ENCODE measurements at regions not wholly inside any gene's neighbourhood (a gene's known extent, or its start where the extent isn't known, plus 50 kb on each side); places are given as distances from the start of the nearest gene placed in this dataset.

DNA sequence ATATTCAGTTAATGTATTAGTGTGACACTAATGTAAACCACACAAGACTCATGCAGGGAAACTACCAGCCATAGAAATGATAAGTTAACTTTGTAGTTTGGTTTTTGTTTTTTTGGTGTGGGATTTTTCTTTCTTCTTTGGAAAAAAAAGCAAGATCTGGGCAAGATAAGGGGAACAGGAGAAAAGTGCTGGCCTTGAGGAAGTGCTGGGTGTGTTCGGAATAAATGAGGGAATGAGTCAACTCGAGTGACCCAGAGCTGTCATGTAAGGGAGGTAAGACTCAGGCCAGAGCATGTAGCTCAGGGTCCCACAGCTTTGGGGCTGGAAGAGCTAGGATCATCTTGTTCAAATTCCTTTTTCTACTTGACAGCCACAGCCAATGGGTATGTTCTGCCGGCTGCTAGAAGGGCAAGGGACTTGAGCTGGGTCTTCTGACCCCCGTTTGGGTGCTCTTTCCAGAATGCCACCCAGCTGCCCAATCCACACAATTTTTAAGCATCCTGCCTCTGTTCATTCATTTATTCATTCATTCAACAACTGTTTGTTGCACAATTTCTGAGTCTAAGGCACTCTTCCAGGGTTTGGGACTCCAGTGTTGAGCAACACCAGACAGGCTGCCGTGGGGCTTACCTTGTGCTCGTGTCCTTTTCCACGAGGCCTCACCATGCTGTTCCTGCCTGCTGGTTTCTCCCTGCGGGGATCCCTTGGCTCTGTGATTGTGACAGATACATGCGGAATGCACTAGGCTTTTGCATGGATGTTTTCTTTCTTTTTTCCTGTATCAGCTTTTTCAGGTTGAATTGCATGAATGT, 54.5 kb downstream of the CLDN34 start:
- H4K20me1 ChIP-seq (ENCODE audit: insufficient read depth, low read length) = no peaks in the 10 kb centered on the region
- H3K9me3 ChIP-seq (ENCODE audit: low read length) = no peaks in the 10 kb centered on the region
- TF ChIP-seq, protein P1, sequence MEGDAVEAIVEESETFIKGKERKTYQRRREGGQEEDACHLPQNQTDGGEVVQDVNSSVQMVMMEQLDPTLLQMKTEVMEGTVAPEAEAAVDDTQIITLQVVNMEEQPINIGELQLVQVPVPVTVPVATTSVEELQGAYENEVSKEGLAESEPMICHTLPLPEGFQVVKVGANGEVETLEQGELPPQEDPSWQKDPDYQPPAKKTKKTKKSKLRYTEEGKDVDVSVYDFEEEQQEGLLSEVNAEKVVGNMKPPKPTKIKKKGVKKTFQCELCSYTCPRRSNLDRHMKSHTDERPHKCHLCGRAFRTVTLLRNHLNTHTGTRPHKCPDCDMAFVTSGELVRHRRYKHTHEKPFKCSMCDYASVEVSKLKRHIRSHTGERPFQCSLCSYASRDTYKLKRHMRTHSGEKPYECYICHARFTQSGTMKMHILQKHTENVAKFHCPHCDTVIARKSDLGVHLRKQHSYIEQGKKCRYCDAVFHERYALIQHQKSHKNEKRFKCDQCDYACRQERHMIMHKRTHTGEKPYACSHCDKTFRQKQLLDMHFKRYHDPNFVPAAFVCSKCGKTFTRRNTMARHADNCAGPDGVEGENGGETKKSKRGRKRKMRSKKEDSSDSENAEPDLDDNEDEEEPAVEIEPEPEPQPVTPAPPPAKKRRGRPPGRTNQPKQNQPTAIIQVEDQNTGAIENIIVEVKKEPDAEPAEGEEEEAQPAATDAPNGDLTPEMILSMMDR (IDR thresholded peaks at IDR 0.05; ENCODE audit: low read length) = no peak
- no peak for TF ChIP-seq EZH2 (IDR thresholded peaks at IDR 0.05; ENCODE audit: borderline replicate concordance, low read length)
- no peak overlapping the region for H3K9ac ChIP-seq (ENCODE audit: low read length)
- no peaks in the 10 kb centered on the region for H3K36me3 ChIP-seq (ENCODE audit: insufficient read depth, low read length)
- H3K79me2 ChIP-seq (ENCODE audit: insufficient read depth, low read length) = no peaks in the 10 kb centered on the region
- no peaks in the 10 kb centered on the region for H3K9me2 ChIP-seq (ENCODE audit: low read depth, low read length)
- no peaks in the 10 kb centered on the region for H3K27me3 ChIP-seq (ENCODE audit: insufficient read depth, low read length)
- H3K4me3 ChIP-seq (ENCODE audit: low read depth, low read length, poor library complexity, severe bottlenecking) = no peak overlapping the region
- no peak overlapping the region for H2AFZ ChIP-seq (ENCODE audit: low read length)
- no peaks in the 10 kb centered on the region for H3F3A ChIP-seq (ENCODE audit: insufficient read depth, low read length)
- H3K27ac ChIP-seq (ENCODE audit: low read depth, low read length, poor library complexity, severe bottlenecking) = no peak overlapping the region
- H3K4me1 ChIP-seq (ENCODE audit: insufficient read depth, low read length, severe bottlenecking) = no peaks in the 10 kb centered on the region
- H3K4me2 ChIP-seq (ENCODE audit: low read length) = no peak overlapping the region

DNA sequence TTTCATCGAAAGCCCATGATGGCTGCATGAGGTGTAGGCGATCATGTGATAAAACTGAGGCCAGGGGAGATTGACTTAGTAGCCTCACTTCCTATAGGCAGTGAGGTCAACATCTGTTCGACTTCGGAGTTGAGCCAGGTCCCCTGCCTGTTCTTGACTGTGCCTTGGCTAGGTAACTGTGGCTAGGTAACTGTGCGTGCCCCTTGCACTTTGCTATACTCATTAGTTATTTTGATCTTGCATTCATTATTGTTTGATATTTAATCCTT, 55.0 kb downstream of the CLDN34 start:
- Histone ChIP-seq H3K27ac (ENCODE audit: low read depth, low read length, poor library complexity, severe bottlenecking) (no peak overlapping the region), H3K9ac (ENCODE audit: low read length) (no peak overlapping the region), H3K9me3 (ENCODE audit: low read length) (no peaks in the 10 kb centered on the region), H3K36me3 (ENCODE audit: insufficient read depth, low read length) (no peaks in the 10 kb centered on the region), H3K4me2 (ENCODE audit: low read length) (no peak overlapping the region), H3F3A (ENCODE audit: insufficient read depth, low read length) (no peaks in the 10 kb centered on the region), H3K79me2 (ENCODE audit: insufficient read depth, low read length) (no peaks in the 10 kb centered on the region), H3K9me2 (ENCODE audit: low read depth, low read length) (no peaks in the 10 kb centered on the region), H3K4me3 (ENCODE audit: low read depth, low read length, poor library complexity, severe bottlenecking) (no peak overlapping the region), H4K20me1 (ENCODE audit: insufficient read depth, low read length) (no peaks in the 10 kb centered on the region), H2AFZ (ENCODE audit: low read length) (no peak overlapping the region), H3K27me3 (ENCODE audit: insufficient read depth, low read length) (no peaks in the 10 kb centered on the region), H3K4me1 (ENCODE audit: insufficient read depth, low read length, severe bottlenecking) (no peaks in the 10 kb centered on the region)
- TF ChIP-seq, protein P1 (IDR thresholded peaks at IDR 0.05; ENCODE audit: low read length) = no peak
- TF ChIP-seq EZH2 (IDR thresholded peaks at IDR 0.05; ENCODE audit: borderline replicate concordance, low read length) = no peak

DNA sequence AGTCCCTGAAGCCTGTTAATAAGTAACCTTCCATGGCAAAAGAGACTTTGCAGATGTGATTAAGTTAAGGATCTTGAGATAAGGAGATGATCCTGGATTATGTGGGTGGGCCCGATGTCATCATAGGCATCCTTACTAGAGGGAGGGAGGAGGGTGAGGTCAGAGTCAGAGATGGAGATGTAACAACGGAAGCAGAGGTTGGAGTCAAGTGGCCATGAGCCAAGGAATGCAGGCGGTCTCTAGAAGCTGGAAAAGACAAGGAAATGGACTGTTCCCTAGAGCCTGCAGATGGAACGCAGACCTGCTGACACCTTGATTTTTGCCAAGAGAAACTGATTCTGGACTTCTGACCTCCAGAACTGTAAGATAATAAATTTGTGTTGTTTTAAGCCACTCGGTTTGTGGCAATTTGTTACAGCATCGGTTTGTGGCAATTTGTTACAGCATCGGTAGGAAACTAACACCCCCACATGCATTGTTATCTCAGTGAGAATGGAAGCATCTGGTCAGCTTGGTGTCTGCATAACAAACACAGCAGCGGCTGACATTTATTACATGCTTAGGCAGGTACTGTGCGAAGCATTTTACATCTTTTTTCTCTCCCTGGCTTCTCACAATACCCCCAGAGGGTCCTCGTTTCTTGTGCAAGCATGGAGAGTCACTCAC, 55.6 kb downstream of the CLDN34 start:
- H3K27me3 ChIP-seq (ENCODE audit: insufficient read depth, low read length) = no peaks in the 10 kb centered on the region

More for the DNA sequence above, 55.6 kb downstream of the CLDN34 start:
- Histone ChIP-seq H3K4me2 (ENCODE audit: low read length) (no peak overlapping the region), H3F3A (ENCODE audit: insufficient read depth, low read length) (no peaks in the 10 kb centered on the region), H3K9me3 (ENCODE audit: low read length) (no peaks in the 10 kb centered on the region), H3K4me1 (ENCODE audit: insufficient read depth, low read length, severe bottlenecking) (no peaks in the 10 kb centered on the region), H3K9me2 (ENCODE audit: low read depth, low read length) (no peaks in the 10 kb centered on the region), H3K36me3 (ENCODE audit: insufficient read depth, low read length) (no peaks in the 10 kb centered on the region), H3K79me2 (ENCODE audit: insufficient read depth, low read length) (no peaks in the 10 kb centered on the region), H2AFZ (ENCODE audit: low read length) (no peak overlapping the region), H3K4me3 (ENCODE audit: low read depth, low read length, poor library complexity, severe bottlenecking) (no peak overlapping the region), H3K27ac (ENCODE audit: low read depth, low read length, poor library complexity, severe bottlenecking) (no peak overlapping the region), H4K20me1 (ENCODE audit: insufficient read depth, low read length) (no peaks in the 10 kb centered on the region), H3K9ac (ENCODE audit: low read length) (no peak overlapping the region)
- no peak for TF ChIP-seq EZH2 (IDR thresholded peaks at IDR 0.05; ENCODE audit: borderline replicate concordance, low read length)

Data from OCI-LY1 (cell line).